ENCODE measurements at regions not wholly inside any gene's neighbourhood (a gene's known extent, or its start where the extent isn't known, plus 50 kb on each side); places are given as distances from the start of the nearest gene placed in this dataset.

GRCh38 chr7:41536873-41537665 lies 165.8 kb downstream of the INHBA start:
- H3K4me2 ChIP-seq: no peak overlapping the region
- Mint-ChIP-seq H3K4me3 (no peak overlapping the region), H3K27ac (no peak overlapping the region), H3K27me3 (ENCODE audit: insufficient read depth, low read depth, poor library complexity) (no peaks in the 10 kb centered on the region), H3K9me3 (no peaks in the 10 kb centered on the region; the same call in 2 of the 3 replicates), H3K4me1 (peaks cover 19% of the 10 kb centered on the region), H3K36me3 (ENCODE audit: low read depth) (0 out of 3 replicates have a peak, but pooled peaks cover 4% of the 10 kb centered on the region)
- H3K79me2 ChIP-seq (replicated peaks; ENCODE audit: insufficient read depth): no peaks in the 10 kb centered on the region
- H3K9me2 ChIP-seq (ENCODE audit: insufficient read depth): peaks cover 15% of the 10 kb centered on the region
- no peaks in the 10 kb centered on the region for H4K20me1 ChIP-seq (replicated peaks; ENCODE audit: insufficient read depth)
- H2AFZ ChIP-seq: no peak overlapping the region
- H3K4me1 ChIP-seq (ENCODE audit: insufficient read depth): peaks cover 12% of the 10 kb centered on the region
- H3K27ac ChIP-seq (ENCODE audit: low read depth): no peak overlapping the region
- peaks cover 10% of the 10 kb centered on the region; the same call in 1 of the 2 replicates for H3F3A ChIP-seq (replicated peaks; ENCODE audit: low read depth)
- ATAC-seq (no peak), DNase-seq (ENCODE audit: low spot score) (no peak)
- H3K4me3 ChIP-seq: no peak overlapping the region
- TF ChIP-seq POLR2AphosphoS5 (IDR thresholded peaks at IDR 0.05; ENCODE audit: low read depth) (no peak), JUNB (IDR thresholded peaks at IDR 0.05; ENCODE audit: unreplicated experiment) (no peak), CTCF (conservative IDR thresholded peaks at IDR 0.05; ENCODE audit: low read depth in 2 of 2) (no peak), STAT1 (IDR thresholded peaks at IDR 0.05; ENCODE audit: unreplicated experiment) (no peak), ZNF462 (CRISPR knock-in tag; IDR thresholded peaks at IDR 0.05) (no peak), REST (IDR thresholded peaks at IDR 0.05; ENCODE audit: unreplicated experiment) (no peak), CREB1 (CRISPR knock-in tag; IDR thresholded peaks at IDR 0.05; ENCODE audit: low read depth) (no peak), EZH2phosphoT487 (IDR thresholded peaks at IDR 0.05; ENCODE audit: unreplicated experiment) (no peak), ETS1 (IDR thresholded peaks at IDR 0.05) (no peak), ZNF331 (CRISPR knock-in tag; IDR thresholded peaks at IDR 0.05; ENCODE audit: low read depth) (no peak), EZH2 (IDR thresholded peaks at IDR 0.05; ENCODE audit: low read depth, unreplicated experiment) (no peak), ZNF114 (CRISPR knock-in tag; IDR thresholded peaks at IDR 0.05) (no peak)
- H3K27me3 ChIP-seq (ENCODE audit: insufficient read depth): no peaks in the 10 kb centered on the region
- H3K36me3 ChIP-seq (ENCODE audit: insufficient read depth): no peaks in the 10 kb centered on the region

Data from GM23338 (cell line).